ENCODE measurements at regions not wholly inside any gene's neighbourhood (a gene's known extent, or its start where the extent isn't known, plus 50 kb on each side); places are given as distances from the start of the nearest gene placed in this dataset.

DNA sequence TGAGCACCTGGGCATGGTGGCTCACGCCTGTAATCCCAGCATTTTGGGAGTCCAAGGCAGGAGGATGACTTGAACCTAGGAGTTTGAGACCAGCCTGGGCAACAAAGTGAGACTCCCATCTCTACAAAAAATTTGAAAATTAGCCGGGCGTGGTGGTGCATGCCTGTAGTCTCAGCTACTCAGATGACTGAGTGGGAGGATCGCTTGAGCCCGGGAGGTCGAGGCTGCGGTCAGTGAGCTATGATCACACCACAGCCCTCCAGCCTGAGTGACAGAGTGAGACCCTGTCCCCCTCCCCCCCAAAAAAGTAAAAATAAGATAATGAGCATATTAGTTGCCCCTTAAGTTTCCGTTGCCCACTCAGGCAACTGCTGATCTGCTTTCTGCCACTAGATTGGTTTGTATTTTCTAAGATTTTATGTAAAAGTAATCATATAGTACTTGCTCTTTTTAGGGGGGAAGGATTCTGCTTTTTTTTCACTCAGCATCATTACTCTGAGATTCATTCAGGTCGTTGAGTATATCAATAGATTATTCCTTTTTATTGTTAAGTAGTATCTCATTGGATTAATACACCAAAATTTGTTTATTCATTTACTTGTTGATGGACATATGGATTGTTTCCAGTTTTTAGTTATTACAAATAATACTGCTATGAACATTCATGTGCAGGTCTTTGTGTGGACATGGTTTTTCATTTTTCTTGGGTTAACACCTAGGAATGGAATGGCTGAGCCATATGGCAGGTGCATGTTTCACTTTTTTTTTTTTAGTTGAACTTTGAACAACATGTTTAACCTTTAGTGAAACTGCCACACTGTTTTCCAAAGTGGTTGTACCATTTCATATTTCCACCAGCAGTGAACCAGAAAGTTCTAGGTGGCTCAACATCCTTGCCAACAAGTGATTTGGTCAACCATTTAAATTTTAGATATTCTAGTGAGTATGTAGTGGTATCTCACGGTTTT is 75.0 kb upstream of the SPRED2 start:
- H3K4me1 Mint-ChIP-seq (ENCODE audit: low read depth, unreplicated experiment), result no peaks in the 10 kb centered on the region
- no peaks in the 10 kb centered on the region for H3K36me3 Mint-ChIP-seq (ENCODE audit: unreplicated experiment)
- no peak overlapping the region for H3K27ac Mint-ChIP-seq (ENCODE audit: unreplicated experiment)
- TF ChIP-seq, protein P1, sequence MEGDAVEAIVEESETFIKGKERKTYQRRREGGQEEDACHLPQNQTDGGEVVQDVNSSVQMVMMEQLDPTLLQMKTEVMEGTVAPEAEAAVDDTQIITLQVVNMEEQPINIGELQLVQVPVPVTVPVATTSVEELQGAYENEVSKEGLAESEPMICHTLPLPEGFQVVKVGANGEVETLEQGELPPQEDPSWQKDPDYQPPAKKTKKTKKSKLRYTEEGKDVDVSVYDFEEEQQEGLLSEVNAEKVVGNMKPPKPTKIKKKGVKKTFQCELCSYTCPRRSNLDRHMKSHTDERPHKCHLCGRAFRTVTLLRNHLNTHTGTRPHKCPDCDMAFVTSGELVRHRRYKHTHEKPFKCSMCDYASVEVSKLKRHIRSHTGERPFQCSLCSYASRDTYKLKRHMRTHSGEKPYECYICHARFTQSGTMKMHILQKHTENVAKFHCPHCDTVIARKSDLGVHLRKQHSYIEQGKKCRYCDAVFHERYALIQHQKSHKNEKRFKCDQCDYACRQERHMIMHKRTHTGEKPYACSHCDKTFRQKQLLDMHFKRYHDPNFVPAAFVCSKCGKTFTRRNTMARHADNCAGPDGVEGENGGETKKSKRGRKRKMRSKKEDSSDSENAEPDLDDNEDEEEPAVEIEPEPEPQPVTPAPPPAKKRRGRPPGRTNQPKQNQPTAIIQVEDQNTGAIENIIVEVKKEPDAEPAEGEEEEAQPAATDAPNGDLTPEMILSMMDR (IDR thresholded peaks at IDR 0.05; ENCODE audit: partially characterized antibody, unreplicated experiment), result no peak
- no peaks in the 10 kb centered on the region for H3K9me3 Mint-ChIP-seq (ENCODE audit: unreplicated experiment)
- DNase-seq, result no peak
- no peak overlapping the region for H3K4me3 Mint-ChIP-seq (ENCODE audit: unreplicated experiment)
- H3K27me3 Mint-ChIP-seq (ENCODE audit: unreplicated experiment), result no peaks in the 10 kb centered on the region

GRCh38 chr2:65504814-65505697 is 72.7 kb upstream of the SPRED2 start:
- no peak for DNase-seq
- Mint-ChIP-seq H3K27me3 (ENCODE audit: unreplicated experiment) (peaks cover 2% of the 10 kb centered on the region), H3K4me1 (ENCODE audit: low read depth, unreplicated experiment) (no peaks in the 10 kb centered on the region), H3K27ac (ENCODE audit: unreplicated experiment) (no peak overlapping the region), H3K4me3 (ENCODE audit: unreplicated experiment) (no peak overlapping the region), H3K9me3 (ENCODE audit: unreplicated experiment) (no peaks in the 10 kb centered on the region), H3K36me3 (ENCODE audit: unreplicated experiment) (no peaks in the 10 kb centered on the region)
- TF ChIP-seq, protein P1 (IDR thresholded peaks at IDR 0.05; ENCODE audit: partially characterized antibody, unreplicated experiment), result no peak

- TF ChIP-seq, protein P1 (IDR thresholded peaks at IDR 0.05; ENCODE audit: partially characterized antibody, unreplicated experiment), result no peak
- peaks cover 2% of the 10 kb centered on the region for H3K27me3 Mint-ChIP-seq (ENCODE audit: unreplicated experiment)
- no peaks in the 10 kb centered on the region for H3K9me3 Mint-ChIP-seq (ENCODE audit: unreplicated experiment)
Observed at GRCh38 chr2:65504201-65504600, 71.8 kb upstream of the SPRED2 start.

DNA sequence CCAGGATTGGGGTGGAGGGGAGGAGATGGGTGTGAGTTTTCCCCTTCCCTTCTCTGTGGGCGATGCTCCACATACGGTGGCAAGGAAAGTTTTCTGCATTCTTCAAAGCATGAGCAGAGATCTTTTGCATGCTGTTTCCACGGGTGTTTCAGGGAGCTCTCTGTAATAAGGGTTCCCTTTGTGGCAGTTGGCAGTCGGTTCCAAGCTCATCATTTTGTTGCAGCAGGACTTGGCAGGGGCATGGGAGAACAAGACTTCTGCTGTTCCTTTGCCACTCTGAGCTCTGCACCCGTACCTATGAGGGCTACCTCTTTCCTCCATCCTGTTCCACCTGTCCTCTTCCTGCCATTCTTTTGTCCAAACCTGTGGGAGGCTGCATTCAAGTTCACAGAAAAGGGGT is 71.3 kb upstream of the SPRED2 start:
- TF ChIP-seq, protein P1 (IDR thresholded peaks at IDR 0.05; ENCODE audit: partially characterized antibody, unreplicated experiment), result no peak
- no peak for DNase-seq
- H3K27ac Mint-ChIP-seq (ENCODE audit: unreplicated experiment), result no peak overlapping the region

More at GRCh38 chr2:65504201-65504600, 71.8 kb upstream of the SPRED2 start:
- no peaks in the 10 kb centered on the region for H3K36me3 Mint-ChIP-seq (ENCODE audit: unreplicated experiment)
- no peak overlapping the region for H3K4me3 Mint-ChIP-seq (ENCODE audit: unreplicated experiment)
- DNase-seq, result no peak
- no peak overlapping the region for H3K27ac Mint-ChIP-seq (ENCODE audit: unreplicated experiment)
- no peaks in the 10 kb centered on the region for H3K4me1 Mint-ChIP-seq (ENCODE audit: low read depth, unreplicated experiment)

More for the DNA sequence above, 71.3 kb upstream of the SPRED2 start:
- Mint-ChIP-seq H3K27me3 (ENCODE audit: unreplicated experiment) (peaks cover 2% of the 10 kb centered on the region), H3K4me1 (ENCODE audit: low read depth, unreplicated experiment) (no peaks in the 10 kb centered on the region), H3K36me3 (ENCODE audit: unreplicated experiment) (no peaks in the 10 kb centered on the region), H3K4me3 (ENCODE audit: unreplicated experiment) (no peak overlapping the region), H3K9me3 (ENCODE audit: unreplicated experiment) (no peaks in the 10 kb centered on the region)

Data from glutamatergic neuron (in vitro differentiated cells).